ENCODE measurements at regions not wholly inside any gene's neighbourhood (a gene's known extent, or its start where the extent isn't known, plus 50 kb on each side); places are given as distances from the start of the nearest gene placed in this dataset.
"Not testable (repeated sequence)": the region's sequence is repeated elsewhere in the genome, so short reads cannot be mapped to it uniquely, and the experiment has no call there.

GRCh38 chr12:91877456-91878235 lies 268.0 kb downstream of the BTG1 start:
- peak; percentile 31 for DNase-seq

GRCh38 chr12:91877022-91877421 lies 268.6 kb downstream of the BTG1 start:
- peak; percentile 74 for DNase-seq

GRCh38 chr12:91875671-91876070 lies 270.0 kb downstream of the BTG1 start:
- not testable (repeated sequence) for DNase-seq

- DNase-seq = no peak
These were observed 271.4 kb downstream of the BTG1 start for GRCh38 chr12:91874086-91874865.

- DNase-seq = no peak
These were observed 273.9 kb downstream of the BTG1 start for GRCh38 chr12:91871751-91872150.

- DNase-seq = no peak
These were observed 274.6 kb downstream of the BTG1 start for GRCh38 chr12:91870872-91871707.

GRCh38 chr12:91868054-91868453 lies 277.6 kb downstream of the BTG1 start:
- no peak for DNase-seq

- DNase-seq = no peak
These were observed 279.1 kb downstream of the BTG1 start for GRCh38 chr12:91866566-91866965.

GRCh38 chr12:91863702-91864101 lies 281.9 kb downstream of the BTG1 start:
- no peak for DNase-seq

GRCh38 chr12:91861554-91861953 lies 284.1 kb downstream of the BTG1 start:
- DNase-seq = no peak

- DNase-seq = no peak
These were observed 286.3 kb downstream of the BTG1 start for GRCh38 chr12:91859347-91859746.

GRCh38 chr12:91857813-91858542 lies 287.7 kb downstream of the BTG1 start:
- DNase-seq = no peak

GRCh38 chr12:91854725-91855124 lies 290.9 kb downstream of the BTG1 start:
- DNase-seq = no peak

- DNase-seq = no peak
These were observed 292.1 kb downstream of the BTG1 start for GRCh38 chr12:91853350-91854127.

- no peak for DNase-seq
These were observed 293.0 kb downstream of the BTG1 start for GRCh38 chr12:91852634-91853033.

- no peak for DNase-seq
These were observed 293.7 kb downstream of the BTG1 start for GRCh38 chr12:91851741-91852477.

- DNase-seq = no peak
These were observed 299.1 kb downstream of the BTG1 start for GRCh38 chr12:91846466-91847055.

- DNase-seq = no peak
These were observed 300.3 kb downstream of the BTG1 start for GRCh38 chr12:91845365-91845764.

- DNase-seq = no peak
These were observed 303.8 kb downstream of the BTG1 start for GRCh38 chr12:91841822-91842221.

- no peak for DNase-seq
These were observed 308.9 kb downstream of the BTG1 start for GRCh38 chr12:91836696-91837095.

GRCh38 chr12:91836264-91836663 lies 309.4 kb downstream of the BTG1 start:
- DNase-seq = no peak

Measured in activated T-cell treated with anti-CD3 and anti-CD28 coated beads for 4 hours (primary cell).